Activated B cell treated with CpG ODN at 0.5 μM for 24 hours (primary cell): ENCODE measurements at regions not wholly inside any gene's neighbourhood (a gene's known extent, or its start where the extent isn't known, plus 50 kb on each side); places are given as distances from the start of the nearest gene placed in this dataset.
"Not testable (repeated sequence)": the region's sequence is repeated elsewhere in the genome, so short reads cannot be mapped to it uniquely, and the experiment has no call there.

Experiments used
- ATAC-seq: fragments of 200-7000 bp; cut with Tn5 transposase; one replicate; pipeline ENCODE4 v1.10.0; 2021; ENCODE audit warnings: low read depth, mild to moderate bottlenecking, moderate library complexity
- CTCF ChIA-PET: fragments of 350-600 bp; sonication (Branson Sonifier 250); formaldehyde crosslinking; loops from one replicate; lab custom pipeline; 2021; ENCODE audit warnings: antibody characterized with exemption; lab: Charles Lee
- POLR2A ChIA-PET: fragments of 350-600 bp; sonication (Branson Sonifier 250); formaldehyde crosslinking; loops from one replicate; lab custom pipeline; 2021; ENCODE audit warnings: antibody characterized with exemption; lab: Charles Lee
- DNase-seq: peaks from one replicate; pipeline ENCODE4 v3.0.0; 2022
- H3K27ac Mint-ChIP-seq: one replicate; pipeline ENCODE4 v1.8.0; 2020; ENCODE audit warnings: mixed read lengths
- H3K27me3 Mint-ChIP-seq: one replicate; pipeline ENCODE4 v1.8.0; 2021; ENCODE audit warnings: mixed read lengths
- H3K36me3 Mint-ChIP-seq: one replicate; pipeline ENCODE4 v1.8.0; 2021; ENCODE audit warnings: low read depth, mixed read lengths
- H3K4me1 Mint-ChIP-seq: one replicate; pipeline ENCODE4 v1.8.0; 2021; ENCODE audit warnings: mixed read lengths
- H3K4me3 Mint-ChIP-seq: one replicate; pipeline ENCODE4 v1.8.0; 2020; ENCODE audit warnings: mild to moderate bottlenecking, mixed read lengths
- H3K9me3 Mint-ChIP-seq: one replicate; pipeline ENCODE4 v1.8.0; 2020; ENCODE audit warnings: mixed read lengths
- CTCF ChIP-seq: fragments of 200-600 bp; IDR thresholded peaks from one replicate; pipeline ENCODE4 v1.8.0; 2022; ENCODE audit warnings: antibody characterized with exemption, mild to moderate bottlenecking
- intact Hi-C: fragments of 100-400 bp; cut with micrococcal nuclease; formaldehyde crosslinking; loops from one replicate; pipeline ENCODE4 v1.15.1; 2024

- Mint-ChIP-seq H3K4me1 (peaks cover 21% of the 10 kb centered on the region), H3K27ac (no peak overlapping the region), H3K4me3 (no peak overlapping the region), H3K27me3 (no peaks in the 10 kb centered on the region), H3K36me3 (peaks cover 51% of the 10 kb centered on the region), H3K9me3 (no peaks in the 10 kb centered on the region)
- no peak for TF ChIP-seq CTCF
- ATAC-seq: no peak
- CTCF ChIA-PET: interaction anchor here (0.6 kb wide), 1 partner anchor 1519 kb away, joined by 3 read pairs; no protein-coding TSS in a partner anchor
- DNase-seq: no peak
- intact Hi-C loops: no loop called here
- POLR2A ChIA-PET: no interaction called here
Observed at GRCh38 chr16:29117631-29118030, 132.8 kb downstream of the LAT start.

DNA sequence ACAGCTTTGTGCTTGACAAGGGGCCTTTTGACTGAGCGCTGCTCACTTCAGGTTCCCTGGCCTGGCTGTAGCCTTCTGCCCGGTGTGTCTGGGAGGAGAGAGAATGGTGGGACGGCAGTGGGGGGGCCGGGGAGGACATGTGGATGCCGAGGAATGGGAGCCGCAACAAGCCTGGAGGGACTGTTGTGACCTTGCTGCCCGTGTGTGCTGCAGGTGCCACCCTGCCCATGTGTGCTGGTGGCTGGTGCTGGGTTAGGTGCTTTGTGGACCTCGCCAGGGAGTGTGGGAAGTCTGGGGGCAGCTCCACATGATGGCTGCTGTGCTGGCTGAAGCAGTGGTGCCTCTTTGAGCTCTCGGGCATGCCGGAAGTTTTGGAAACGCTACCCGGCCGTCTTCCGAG, 132.1 kb downstream of the LAT start:
- ATAC-seq (no peak), DNase-seq (no peak)
- H3K36me3 Mint-ChIP-seq: peaks cover 55% of the 10 kb centered on the region
- CTCF ChIA-PET: interaction anchor here (0.6 kb wide), 1 partner anchor 1520 kb away, joined by 3 read pairs; no protein-coding TSS in a partner anchor
- POLR2A ChIA-PET: no interaction called here
- intact Hi-C loops: no loop called here
- H3K9me3 Mint-ChIP-seq: no peaks in the 10 kb centered on the region
- H3K4me1 Mint-ChIP-seq: peaks cover 21% of the 10 kb centered on the region
- no peak overlapping the region for H3K4me3 Mint-ChIP-seq
- TF ChIP-seq CTCF: no peak
- no peaks in the 10 kb centered on the region for H3K27me3 Mint-ChIP-seq
- H3K27ac Mint-ChIP-seq: no peak overlapping the region

DNA sequence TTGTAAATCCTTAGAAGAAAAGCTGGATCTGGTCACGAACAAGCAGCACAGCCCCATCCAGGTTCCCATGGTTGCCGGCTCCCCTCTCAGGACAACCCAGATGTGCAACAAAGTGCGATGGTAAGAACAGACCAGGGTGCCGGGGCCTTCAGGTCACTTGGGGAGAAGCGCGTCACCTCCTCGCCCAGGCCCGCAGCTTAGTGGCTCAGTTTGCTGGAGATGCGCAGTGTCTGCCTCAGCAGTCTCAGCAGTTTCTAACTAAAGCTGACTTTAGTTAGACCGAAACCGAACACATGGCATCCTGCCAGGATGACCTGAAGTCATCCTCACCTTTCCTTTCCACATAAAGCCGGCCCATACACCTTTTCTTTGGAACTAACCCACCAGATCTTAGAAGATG, 131.4 kb downstream of the LAT start:
- DNase-seq, H3K4me3 Mint-ChIP-seq, CTCF ChIA-PET, POLR2A ChIA-PET, H3K27me3 Mint-ChIP-seq, H3K9me3 Mint-ChIP-seq, ATAC-seq, intact Hi-C loops: not testable (repeated sequence)
- H3K27ac Mint-ChIP-seq: peak overlapping the region; percentile 71
- peaks cover 55% of the 10 kb centered on the region for H3K36me3 Mint-ChIP-seq
- peaks cover 21% of the 10 kb centered on the region for H3K4me1 Mint-ChIP-seq

DNA sequence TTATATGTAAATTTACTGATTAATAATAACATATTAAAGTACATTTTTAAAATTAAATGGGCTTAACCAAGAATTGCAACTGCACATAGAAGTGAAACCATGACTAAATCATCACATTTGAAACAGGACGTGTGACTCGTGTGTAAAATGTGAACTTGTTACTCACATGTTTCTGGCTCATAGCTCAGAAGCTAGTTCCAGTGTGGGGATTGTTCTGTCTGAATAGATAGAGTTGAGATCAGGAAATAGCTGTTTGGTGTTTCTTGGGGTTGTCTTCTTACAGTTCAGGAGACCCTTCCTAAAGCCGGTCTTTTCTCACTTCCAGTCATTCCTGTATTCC, 130.9 kb downstream of the LAT start:
- H3K27me3 Mint-ChIP-seq, CTCF ChIA-PET, DNase-seq, intact Hi-C loops, H3K4me3 Mint-ChIP-seq, H3K9me3 Mint-ChIP-seq, POLR2A ChIA-PET: not testable (repeated sequence)
- ATAC-seq: peak; percentile 80
- Mint-ChIP-seq H3K4me1 (peaks cover 21% of the 10 kb centered on the region), H3K27ac (peak overlapping the region; percentile 71), H3K36me3 (peaks cover 59% of the 10 kb centered on the region)

DNA sequence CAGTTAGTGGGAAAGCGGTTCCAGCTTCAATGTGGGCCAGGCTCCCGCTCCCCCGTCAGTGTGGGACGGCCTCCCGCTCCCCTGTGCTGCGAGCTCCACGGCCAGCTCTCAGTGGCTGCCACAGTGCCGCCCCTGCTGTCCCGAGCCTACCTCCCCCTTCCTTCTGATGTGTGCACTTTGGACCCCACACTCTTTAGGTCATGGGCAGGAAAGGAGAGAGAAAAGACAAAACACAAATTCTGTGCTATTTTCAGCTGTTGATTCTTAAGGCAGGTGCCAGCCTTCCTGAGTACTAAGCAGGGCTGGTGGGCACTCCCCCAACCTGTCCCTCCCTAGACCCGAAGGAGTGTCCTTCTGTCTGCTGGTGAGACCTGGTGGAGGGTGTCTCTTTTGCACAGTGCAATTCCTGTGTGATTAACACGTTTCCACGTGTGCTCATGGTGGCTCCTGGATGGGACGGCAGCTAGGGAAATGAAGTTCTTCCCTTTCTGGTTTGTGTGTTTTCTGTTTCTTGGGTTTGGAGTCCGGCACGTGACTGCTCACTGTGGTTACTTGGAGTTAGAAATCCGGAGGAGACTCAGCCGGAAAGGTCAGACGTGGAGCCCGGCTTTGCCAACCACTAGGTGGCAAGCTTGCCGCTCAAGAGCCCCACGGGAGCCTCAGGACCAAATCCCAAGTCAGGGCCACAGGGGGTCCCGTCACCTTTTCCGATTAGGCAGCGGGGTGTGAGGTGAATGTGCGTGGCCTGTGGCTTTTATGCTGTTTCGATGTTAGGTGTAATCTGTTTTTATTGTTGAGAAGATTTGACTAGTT, 130.3 kb downstream of the LAT start:
- Mint-ChIP-seq H3K27ac (peak overlapping the region; percentile 81), H3K4me1 (peaks cover 21% of the 10 kb centered on the region), H3K4me3 (peak overlapping the region; percentile 28), H3K36me3 (peaks cover 61% of the 10 kb centered on the region)
- CTCF ChIA-PET, DNase-seq, H3K9me3 Mint-ChIP-seq, H3K27me3 Mint-ChIP-seq, intact Hi-C loops, POLR2A ChIA-PET: not testable (repeated sequence)
- ATAC-seq: peak; percentile 77

DNA sequence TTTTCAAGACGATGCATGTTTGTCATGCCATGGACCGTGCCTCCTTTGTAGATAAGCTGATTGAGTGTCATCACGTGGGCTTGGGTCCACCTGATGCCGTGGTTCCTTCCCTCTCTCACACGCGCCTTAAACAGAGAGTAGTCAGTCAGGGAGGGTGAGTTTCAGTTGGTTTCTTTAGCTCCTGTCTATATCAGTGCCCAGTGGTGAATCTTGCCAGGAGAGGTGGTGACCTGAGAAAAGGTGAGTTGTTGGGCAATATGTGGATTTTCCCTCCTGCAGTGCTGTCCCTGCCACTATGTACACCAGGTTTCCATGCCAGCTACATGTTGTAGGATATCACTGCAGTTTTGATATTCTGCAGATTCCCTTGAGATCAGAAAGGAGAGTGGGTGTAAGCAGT, 129.7 kb downstream of the LAT start:
- CTCF ChIA-PET: no interaction called here
- no peak for TF ChIP-seq CTCF
- Mint-ChIP-seq H3K27ac (no peak overlapping the region), H3K27me3 (no peaks in the 10 kb centered on the region), H3K4me1 (peaks cover 21% of the 10 kb centered on the region), H3K4me3 (no peak overlapping the region), H3K36me3 (peaks cover 64% of the 10 kb centered on the region), H3K9me3 (no peaks in the 10 kb centered on the region)
- POLR2A ChIA-PET: no interaction called here
- DNase-seq (no peak), ATAC-seq (no peak)
- intact Hi-C loops: no loop called here

GRCh38 chr16:29113446-29113845, 128.6 kb downstream of the LAT start:
- ATAC-seq, H3K9me3 Mint-ChIP-seq, H3K27me3 Mint-ChIP-seq, DNase-seq, H3K27ac Mint-ChIP-seq, POLR2A ChIA-PET, intact Hi-C loops, H3K4me3 Mint-ChIP-seq, CTCF ChIA-PET: not testable (repeated sequence)
- peaks cover 64% of the 10 kb centered on the region for H3K36me3 Mint-ChIP-seq
- peaks cover 21% of the 10 kb centered on the region for H3K4me1 Mint-ChIP-seq
